ENCODE measurements at regions not wholly inside any gene's neighbourhood (a gene's known extent, or its start where the extent isn't known, plus 50 kb on each side); places are given as distances from the start of the nearest gene placed in this dataset.

DNA sequence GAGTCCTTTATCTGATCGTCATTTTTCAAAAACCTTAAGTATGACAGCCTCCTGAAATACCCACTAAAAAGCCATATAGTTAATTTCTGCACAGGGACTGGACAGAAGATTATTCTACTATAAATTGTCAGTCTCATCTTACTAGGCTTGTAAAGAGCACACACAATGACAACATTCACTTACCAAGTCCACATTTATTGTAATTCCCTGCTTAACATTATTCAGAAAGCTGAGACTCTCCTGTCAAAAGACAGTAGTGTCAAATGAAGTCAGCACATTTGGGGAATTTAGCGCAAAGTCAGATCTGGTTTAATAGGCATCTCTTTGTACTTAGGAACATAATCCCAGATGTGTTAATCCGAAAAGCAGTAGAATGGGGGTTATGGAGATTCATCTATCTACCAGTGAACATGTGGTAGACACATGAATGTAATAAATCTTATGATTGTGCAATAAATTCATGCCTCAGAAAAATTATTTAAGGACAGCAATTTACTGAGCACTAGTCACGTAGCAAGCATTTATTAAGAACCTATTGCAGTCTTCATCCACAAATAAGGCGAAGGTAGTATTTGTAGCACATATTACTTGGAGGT lies 224.6 kb upstream of the GPC6 start:
- no peaks in the 10 kb centered on the region for H3K9me3 ChIP-seq (replicated peaks; ENCODE audit: insufficient read depth, low read length)
- no peaks in the 10 kb centered on the region for H3K36me3 ChIP-seq (replicated peaks; ENCODE audit: insufficient read depth, low read length)
- H3K9me2 ChIP-seq (replicated peaks; ENCODE audit: insufficient read depth, low read length), result no peaks in the 10 kb centered on the region
- no peak overlapping the region for H3K27ac ChIP-seq (ENCODE audit: low read length)
- no peaks in the 10 kb centered on the region for H3K27me3 ChIP-seq (replicated peaks; ENCODE audit: insufficient read depth, low read length)
- TF ChIP-seq, protein P1, sequence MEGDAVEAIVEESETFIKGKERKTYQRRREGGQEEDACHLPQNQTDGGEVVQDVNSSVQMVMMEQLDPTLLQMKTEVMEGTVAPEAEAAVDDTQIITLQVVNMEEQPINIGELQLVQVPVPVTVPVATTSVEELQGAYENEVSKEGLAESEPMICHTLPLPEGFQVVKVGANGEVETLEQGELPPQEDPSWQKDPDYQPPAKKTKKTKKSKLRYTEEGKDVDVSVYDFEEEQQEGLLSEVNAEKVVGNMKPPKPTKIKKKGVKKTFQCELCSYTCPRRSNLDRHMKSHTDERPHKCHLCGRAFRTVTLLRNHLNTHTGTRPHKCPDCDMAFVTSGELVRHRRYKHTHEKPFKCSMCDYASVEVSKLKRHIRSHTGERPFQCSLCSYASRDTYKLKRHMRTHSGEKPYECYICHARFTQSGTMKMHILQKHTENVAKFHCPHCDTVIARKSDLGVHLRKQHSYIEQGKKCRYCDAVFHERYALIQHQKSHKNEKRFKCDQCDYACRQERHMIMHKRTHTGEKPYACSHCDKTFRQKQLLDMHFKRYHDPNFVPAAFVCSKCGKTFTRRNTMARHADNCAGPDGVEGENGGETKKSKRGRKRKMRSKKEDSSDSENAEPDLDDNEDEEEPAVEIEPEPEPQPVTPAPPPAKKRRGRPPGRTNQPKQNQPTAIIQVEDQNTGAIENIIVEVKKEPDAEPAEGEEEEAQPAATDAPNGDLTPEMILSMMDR (IDR thresholded peaks at IDR 0.05; ENCODE audit: low read length), result no peak
- no peak for TF ChIP-seq EZH2 (optimal IDR thresholded peaks at IDR 0.05; ENCODE audit: low read depth, low read length)
- no peak for TF ChIP-seq EZH2phosphoT487 (IDR thresholded peaks at IDR 0.05; ENCODE audit: low read length)
- no peak for DNase-seq
- H3K79me2 ChIP-seq (ENCODE audit: low read length), result no peaks in the 10 kb centered on the region
- H4K20me1 ChIP-seq (ENCODE audit: insufficient read depth, low read length), result no peaks in the 10 kb centered on the region
- H3K4me2 ChIP-seq (ENCODE audit: low read depth, low read length), result no peak overlapping the region
- H3F3A ChIP-seq (ENCODE audit: insufficient read depth, low read length), result no peaks in the 10 kb centered on the region
- no peaks in the 10 kb centered on the region for H3K4me1 ChIP-seq (ENCODE audit: low read length)
- H3K9ac ChIP-seq (ENCODE audit: low read length), result no peak overlapping the region
- H2AFZ ChIP-seq (ENCODE audit: low read length), result no peak overlapping the region
- H3K4me3 ChIP-seq (ENCODE audit: low read length), result no peak overlapping the region

DNA sequence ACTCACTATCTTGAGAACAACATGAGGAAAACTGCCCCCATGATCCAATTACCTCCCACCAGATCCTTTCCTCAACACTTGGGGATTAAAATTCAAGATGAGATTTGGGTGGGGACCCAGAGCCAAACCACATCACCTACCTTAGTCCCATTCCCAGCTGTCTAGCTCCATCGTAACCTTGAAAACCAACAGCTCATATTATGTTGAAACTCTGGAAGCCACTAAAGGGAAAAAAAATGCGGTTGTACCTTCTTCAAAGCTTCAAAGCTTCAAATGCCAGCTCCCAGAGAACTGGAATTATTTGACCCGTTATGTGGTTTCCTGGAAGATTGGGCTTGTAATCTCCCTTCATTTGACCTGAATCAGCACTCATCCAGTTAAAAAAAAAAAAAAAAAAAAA lies 223.1 kb upstream of the GPC6 start:
- Histone ChIP-seq H2AFZ (ENCODE audit: low read length) (no peak overlapping the region), H4K20me1 (ENCODE audit: insufficient read depth, low read length) (no peaks in the 10 kb centered on the region), H3F3A (ENCODE audit: insufficient read depth, low read length) (no peaks in the 10 kb centered on the region), H3K27me3 (replicated peaks; ENCODE audit: insufficient read depth, low read length) (no peaks in the 10 kb centered on the region), H3K9ac (ENCODE audit: low read length) (no peak overlapping the region), H3K27ac (ENCODE audit: low read length) (no peak overlapping the region), H3K4me2 (ENCODE audit: low read depth, low read length) (no peak overlapping the region), H3K36me3 (replicated peaks; ENCODE audit: insufficient read depth, low read length) (no peaks in the 10 kb centered on the region), H3K9me2 (replicated peaks; ENCODE audit: insufficient read depth, low read length) (no peaks in the 10 kb centered on the region), H3K79me2 (ENCODE audit: low read length) (no peaks in the 10 kb centered on the region), H3K4me3 (ENCODE audit: low read length) (no peak overlapping the region), H3K9me3 (replicated peaks; ENCODE audit: insufficient read depth, low read length) (no peaks in the 10 kb centered on the region), H3K4me1 (ENCODE audit: low read length) (no peaks in the 10 kb centered on the region)
- no peak for DNase-seq
- TF ChIP-seq, protein P1 (IDR thresholded peaks at IDR 0.05; ENCODE audit: low read length), result no peak
- TF ChIP-seq EZH2phosphoT487 (IDR thresholded peaks at IDR 0.05; ENCODE audit: low read length) (no peak), EZH2 (optimal IDR thresholded peaks at IDR 0.05; ENCODE audit: low read depth, low read length) (no peak)

DNA sequence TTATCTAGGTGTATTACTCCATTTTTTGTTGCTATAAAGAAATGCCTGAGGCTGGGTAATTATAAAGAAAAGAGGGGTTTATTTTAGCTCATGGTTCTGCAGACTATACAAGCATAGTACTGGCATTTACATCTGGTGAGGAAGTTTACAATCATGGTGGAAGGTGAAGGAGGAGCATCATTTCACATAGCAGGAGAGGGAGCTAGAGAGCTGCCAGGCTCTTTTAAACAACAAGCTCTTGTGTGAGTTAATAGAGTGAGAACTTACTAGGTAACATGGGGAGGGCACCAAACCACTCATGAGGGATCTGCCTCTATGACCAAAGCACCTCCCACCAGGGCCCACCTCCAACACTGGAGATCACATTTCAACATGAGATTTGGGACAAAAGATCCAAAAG lies 221.7 kb upstream of the GPC6 start:
- H3K9me3 ChIP-seq (replicated peaks; ENCODE audit: insufficient read depth, low read length), result no peaks in the 10 kb centered on the region
- no peaks in the 10 kb centered on the region for H3K36me3 ChIP-seq (replicated peaks; ENCODE audit: insufficient read depth, low read length)
- H3K4me1 ChIP-seq (ENCODE audit: low read length), result no peaks in the 10 kb centered on the region
- no peak overlapping the region for H3K4me3 ChIP-seq (ENCODE audit: low read length)
- no peak overlapping the region for H3K4me2 ChIP-seq (ENCODE audit: low read depth, low read length)
- H2AFZ ChIP-seq (ENCODE audit: low read length), result no peak overlapping the region
- no peaks in the 10 kb centered on the region for H3K9me2 ChIP-seq (replicated peaks; ENCODE audit: insufficient read depth, low read length)
- no peaks in the 10 kb centered on the region for H4K20me1 ChIP-seq (ENCODE audit: insufficient read depth, low read length)
- no peak overlapping the region for H3K27ac ChIP-seq (ENCODE audit: low read length)
- H3K9ac ChIP-seq (ENCODE audit: low read length), result no peak overlapping the region
- no peaks in the 10 kb centered on the region for H3F3A ChIP-seq (ENCODE audit: insufficient read depth, low read length)
- H3K79me2 ChIP-seq (ENCODE audit: low read length), result no peaks in the 10 kb centered on the region
- DNase-seq, result peak; percentile 10
- TF ChIP-seq, protein P1 (IDR thresholded peaks at IDR 0.05; ENCODE audit: low read length), result 0 out of 2 replicates have a peak, but pooled peaks have one; percentile 12
- TF ChIP-seq EZH2phosphoT487 (IDR thresholded peaks at IDR 0.05; ENCODE audit: low read length), result no peak
- no peaks in the 10 kb centered on the region for H3K27me3 ChIP-seq (replicated peaks; ENCODE audit: insufficient read depth, low read length)
